Keratinocyte (primary cell): ENCODE measurements at regions not wholly inside any gene's neighbourhood (a gene's known extent, or its start where the extent isn't known, plus 50 kb on each side); places are given as distances from the start of the nearest gene placed in this dataset.

ENCODE experiments used
- CTCF ChIP-seq, 3 experiments: IDR thresholded peaks in 1 of 3; conservative IDR thresholded peaks in 1 of 3; optimal IDR thresholded peaks in 1 of 3; 2 replicates in 2 of 3; 3 replicates in 1 of 3; pipeline versions ENCODE3 to v1.5.1; 2011; ENCODE audit warnings: low read length in 3 of 3, mild to moderate bottlenecking in 3 of 3, moderate library complexity in 2 of 3, control low read depth in 1 of 3, inconsistent platforms in 1 of 3; ENCODE audit not compliant: insufficient read depth in 2 of 3; ENCODE audit errors: extremely low read depth in 1 of 3
- EZH2 ChIP-seq: IDR thresholded peaks from one replicate; pipeline ENCODE4 v1.6.1; 2012; ENCODE audit warnings: inconsistent platforms, mild to moderate bottlenecking, low read length, moderate library complexity

GRCh38 chr9:88072831-88073375 is 65.4 kb downstream of the SPATA31C2 start:
- TF ChIP-seq CTCF (optimal IDR thresholded peaks at IDR 0.05 in 1 of 3, IDR thresholded peaks at IDR 0.05 in 1 of 3, conservative IDR thresholded peaks at IDR 0.05 in 1 of 3; ENCODE audit: extremely low read depth in 1 of 3, insufficient read depth in 2 of 3, low read length in 3 of 3) (no peak), EZH2 (no peak)
